Endothelial cell (in vitro differentiated cells): ENCODE measurements at regions not wholly inside any gene's neighbourhood (a gene's known extent, or its start where the extent isn't known, plus 50 kb on each side); places are given as distances from the start of the nearest gene placed in this dataset.

Experiments
- DNase-seq: peaks from one replicate; pipeline ENCODE4 v3.0.0; 2021; ENCODE audit warnings: low spot score
- H3K27ac Mint-ChIP-seq: one replicate; pipeline ENCODE4 v1.8.0; 2021; ENCODE audit warnings: mixed read lengths, inconsistent platforms; ENCODE audit not compliant: unreplicated experiment
- H3K27me3 Mint-ChIP-seq: one replicate; pipeline ENCODE4 v1.8.0; 2021; ENCODE audit warnings: mild to moderate bottlenecking, moderate library complexity, mixed read lengths, inconsistent platforms; ENCODE audit not compliant: unreplicated experiment
- H3K36me3 Mint-ChIP-seq: one replicate; pipeline ENCODE4 v1.8.0; 2021; ENCODE audit warnings: mild to moderate bottlenecking, low read depth, mixed read lengths, inconsistent platforms; ENCODE audit not compliant: unreplicated experiment
- H3K4me1 Mint-ChIP-seq: one replicate; pipeline ENCODE4 v1.8.0; 2021; ENCODE audit warnings: mild to moderate bottlenecking, mixed read lengths, inconsistent platforms; ENCODE audit not compliant: unreplicated experiment
- H3K4me3 Mint-ChIP-seq: one replicate; pipeline ENCODE4 v1.8.0; 2021; ENCODE audit warnings: mild to moderate bottlenecking, mixed read lengths, inconsistent platforms; ENCODE audit not compliant: unreplicated experiment
- H3K9me3 Mint-ChIP-seq: one replicate; pipeline ENCODE4 v1.8.0; 2021; ENCODE audit warnings: mixed read lengths, inconsistent platforms; ENCODE audit not compliant: unreplicated experiment
- CTCF ChIP-seq: fragments of 200-600 bp; sonication (generic); IDR thresholded peaks from one replicate; pipeline ENCODE4 v1.5.0; 2021; ENCODE audit warnings: antibody characterized with exemption; ENCODE audit not compliant: unreplicated experiment

GRCh38 chr5:28488752-28489151 is 1450.4 kb upstream of the CDH9 start:
- no peak for DNase-seq
- no peaks in the 10 kb centered on the region for H3K4me1 Mint-ChIP-seq

GRCh38 chr5:28483327-28484025 is 1445.1 kb upstream of the CDH9 start:
- no peak for DNase-seq
- H3K27ac Mint-ChIP-seq = no peak overlapping the region
- no peaks in the 10 kb centered on the region for H3K4me1 Mint-ChIP-seq
- no peaks in the 10 kb centered on the region for H3K27me3 Mint-ChIP-seq
- no peak overlapping the region for H3K4me3 Mint-ChIP-seq
- H3K9me3 Mint-ChIP-seq = no peaks in the 10 kb centered on the region
- no peak for TF ChIP-seq CTCF
- no peaks in the 10 kb centered on the region for H3K36me3 Mint-ChIP-seq

More at GRCh38 chr5:28488752-28489151, 1450.4 kb upstream of the CDH9 start:
- Mint-ChIP-seq H3K9me3 (no peaks in the 10 kb centered on the region), H3K4me3 (no peak overlapping the region), H3K27ac (no peak overlapping the region), H3K27me3 (no peaks in the 10 kb centered on the region), H3K36me3 (no peaks in the 10 kb centered on the region)
- no peak for TF ChIP-seq CTCF

GRCh38 chr5:28473531-28474107 is 1435.2 kb upstream of the CDH9 start:
- Mint-ChIP-seq H3K4me3 (no peak overlapping the region), H3K27me3 (no peaks in the 10 kb centered on the region), H3K4me1 (peaks cover 4% of the 10 kb centered on the region), H3K36me3 (no peaks in the 10 kb centered on the region), H3K9me3 (no peaks in the 10 kb centered on the region), H3K27ac (no peak overlapping the region)
- no peak for DNase-seq
- no peak for TF ChIP-seq CTCF

GRCh38 chr5:28468166-28468565 is 1429.8 kb upstream of the CDH9 start:
- H3K4me3 Mint-ChIP-seq = no peak overlapping the region
- H3K36me3 Mint-ChIP-seq = no peaks in the 10 kb centered on the region
- TF ChIP-seq CTCF = no peak
- no peak overlapping the region for H3K27ac Mint-ChIP-seq
- H3K4me1 Mint-ChIP-seq = peaks cover 4% of the 10 kb centered on the region
- H3K9me3 Mint-ChIP-seq = no peaks in the 10 kb centered on the region
- DNase-seq = no peak
- H3K27me3 Mint-ChIP-seq = peaks cover 4% of the 10 kb centered on the region

- H3K4me3 Mint-ChIP-seq = no peak overlapping the region
- no peak for TF ChIP-seq CTCF
- no peak for DNase-seq
- H3K4me1 Mint-ChIP-seq = no peaks in the 10 kb centered on the region
- no peaks in the 10 kb centered on the region for H3K36me3 Mint-ChIP-seq
- no peak overlapping the region for H3K27ac Mint-ChIP-seq
- peaks cover 4% of the 10 kb centered on the region for H3K27me3 Mint-ChIP-seq
- no peaks in the 10 kb centered on the region for H3K9me3 Mint-ChIP-seq
These were observed 1425.3 kb upstream of the CDH9 start for GRCh38 chr5:28463728-28464127.
